ENCODE measurements at regions not wholly inside any gene's neighbourhood (a gene's known extent, or its start where the extent isn't known, plus 50 kb on each side); places are given as distances from the start of the nearest gene placed in this dataset.
"Not testable (repeated sequence)": the region's sequence is repeated elsewhere in the genome, so short reads cannot be mapped to it uniquely, and the experiment has no call there.

DNA sequence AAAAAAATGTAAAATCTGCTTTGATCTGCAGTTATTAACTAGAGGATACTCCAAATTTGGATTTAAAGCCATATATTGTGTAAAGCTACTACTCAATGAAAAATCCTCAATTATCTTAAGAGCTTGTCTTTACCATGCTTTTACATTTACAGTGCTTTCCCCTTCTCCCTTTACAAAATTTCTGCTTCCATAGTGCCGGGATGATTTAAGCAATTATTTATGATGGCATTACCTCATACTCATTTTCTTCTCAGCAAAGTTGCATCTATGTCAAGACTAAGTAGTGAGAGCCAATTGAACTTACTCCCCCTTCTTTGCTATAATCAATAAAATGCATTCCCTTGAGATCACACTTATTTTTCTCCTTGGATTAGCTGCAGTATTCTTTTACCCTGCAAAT lies 505.4 kb upstream of the AGA start:
- DNase-seq (ENCODE audit: low read depth, low spot score): no peak

DNA sequence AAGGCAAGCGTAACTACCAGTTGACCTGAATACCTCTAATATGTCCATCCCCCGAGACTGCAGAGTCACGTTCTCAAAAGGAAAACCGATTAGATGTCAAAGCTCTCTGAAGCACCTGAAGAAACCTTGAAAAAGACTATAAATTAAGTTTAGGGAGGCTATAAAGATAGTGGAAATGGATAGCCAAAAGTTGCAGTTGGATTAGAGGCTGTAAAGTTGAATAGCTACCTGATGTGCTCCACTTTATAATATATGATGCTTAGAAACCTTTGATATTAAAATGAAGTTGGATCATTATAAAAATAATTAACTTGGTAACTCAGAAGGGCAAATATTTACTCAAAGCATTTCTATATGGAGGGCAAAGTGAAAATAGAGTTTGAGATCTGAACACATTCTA lies 506.6 kb upstream of the AGA start:
- no peak for DNase-seq (ENCODE audit: low read depth, low spot score)

DNA sequence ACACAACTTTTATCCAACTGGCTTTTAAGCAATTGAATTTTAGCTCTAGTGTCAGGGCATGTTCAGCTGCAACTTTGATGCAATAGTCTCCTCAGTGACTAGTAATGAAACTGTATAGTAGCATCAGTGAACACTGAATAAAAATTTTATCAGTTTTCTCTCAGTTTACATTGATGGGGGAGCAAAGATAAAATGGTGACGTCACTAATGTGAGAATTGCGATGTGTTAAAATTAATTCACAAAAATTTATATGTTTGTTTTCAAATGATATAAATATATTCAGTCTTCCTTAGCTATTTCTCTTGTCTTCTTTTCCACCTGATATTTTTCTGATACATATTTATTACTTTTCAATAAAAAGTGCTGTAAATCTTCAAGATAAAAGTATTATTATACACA lies 508.8 kb upstream of the AGA start:
- no peak for DNase-seq (ENCODE audit: low read depth, low spot score)

DNA sequence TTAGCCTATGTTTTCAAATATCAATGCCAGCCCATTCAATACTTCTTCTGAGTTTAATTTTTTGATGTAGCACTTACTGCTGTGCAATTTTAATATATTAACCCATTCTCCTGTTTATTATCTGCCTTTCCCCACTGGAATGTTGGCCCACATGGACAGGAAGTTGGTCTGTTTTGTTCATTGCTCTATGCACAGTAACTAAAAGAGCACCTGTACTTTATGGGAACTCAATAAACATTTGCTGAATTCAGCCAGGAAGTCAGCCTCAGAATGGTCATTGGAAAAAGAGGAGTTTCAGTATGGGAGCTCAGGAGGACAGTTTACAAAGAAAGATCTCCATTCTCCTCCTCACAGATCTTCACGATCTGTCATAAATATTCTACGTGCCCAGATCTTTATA lies 510.5 kb upstream of the AGA start:
- no peak for DNase-seq (ENCODE audit: low read depth, low spot score)

DNA sequence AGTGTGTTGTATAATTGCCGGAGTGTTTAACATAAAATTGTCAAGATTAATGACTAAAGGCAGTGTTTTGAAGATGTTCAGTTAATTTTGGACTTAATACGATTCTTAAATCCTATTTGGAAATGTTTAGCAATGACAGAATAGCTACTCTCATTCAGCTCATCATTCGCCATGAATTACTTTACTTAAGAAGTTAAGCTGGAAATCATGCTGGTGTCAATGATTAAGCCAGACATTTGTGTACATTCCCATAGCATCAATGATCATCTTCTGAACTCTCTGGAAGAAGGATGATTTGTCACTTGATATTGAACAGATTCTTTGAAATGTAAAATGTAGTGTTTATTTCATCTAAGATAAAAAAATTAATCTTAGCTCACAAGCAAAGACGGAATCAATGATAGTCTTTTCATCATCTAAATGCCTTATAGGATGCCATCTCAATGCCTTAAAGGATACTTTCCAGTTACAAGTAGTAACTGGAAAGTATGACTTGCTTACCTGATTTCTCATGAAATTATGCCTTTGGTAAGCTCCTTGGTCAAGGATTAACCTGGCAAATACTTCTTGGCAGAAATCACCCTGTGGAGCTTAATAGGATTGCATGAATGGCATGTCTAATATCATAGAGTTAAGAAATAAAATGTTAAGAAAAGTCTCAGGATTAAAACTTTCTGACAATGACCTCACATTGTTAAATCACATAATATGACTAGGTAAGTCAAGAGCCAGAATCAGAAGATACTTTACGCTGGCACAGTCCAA lies 515.5 kb upstream of the AGA start:
- no peak for DNase-seq (ENCODE audit: low read depth, low spot score)

DNA sequence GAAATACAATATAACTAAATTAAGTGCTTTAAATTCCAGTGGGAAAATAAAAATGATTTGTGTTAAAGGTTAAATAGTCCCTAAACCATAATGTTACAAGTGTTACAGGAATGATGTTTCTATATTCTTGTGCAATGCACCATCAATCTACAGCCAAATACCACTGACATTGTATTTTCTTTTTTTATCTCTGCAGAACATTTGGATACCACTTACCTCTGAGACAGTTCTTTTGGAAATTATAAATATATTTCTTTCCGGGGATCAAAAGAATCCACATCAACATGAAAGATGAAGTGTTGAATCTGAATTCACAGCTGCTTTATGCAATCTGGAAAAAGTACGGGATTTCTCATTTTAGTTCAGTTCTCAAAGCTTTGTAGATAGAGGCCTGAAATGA lies 518.3 kb upstream of the AGA start:
- no peak for DNase-seq (ENCODE audit: low read depth, low spot score)

DNA sequence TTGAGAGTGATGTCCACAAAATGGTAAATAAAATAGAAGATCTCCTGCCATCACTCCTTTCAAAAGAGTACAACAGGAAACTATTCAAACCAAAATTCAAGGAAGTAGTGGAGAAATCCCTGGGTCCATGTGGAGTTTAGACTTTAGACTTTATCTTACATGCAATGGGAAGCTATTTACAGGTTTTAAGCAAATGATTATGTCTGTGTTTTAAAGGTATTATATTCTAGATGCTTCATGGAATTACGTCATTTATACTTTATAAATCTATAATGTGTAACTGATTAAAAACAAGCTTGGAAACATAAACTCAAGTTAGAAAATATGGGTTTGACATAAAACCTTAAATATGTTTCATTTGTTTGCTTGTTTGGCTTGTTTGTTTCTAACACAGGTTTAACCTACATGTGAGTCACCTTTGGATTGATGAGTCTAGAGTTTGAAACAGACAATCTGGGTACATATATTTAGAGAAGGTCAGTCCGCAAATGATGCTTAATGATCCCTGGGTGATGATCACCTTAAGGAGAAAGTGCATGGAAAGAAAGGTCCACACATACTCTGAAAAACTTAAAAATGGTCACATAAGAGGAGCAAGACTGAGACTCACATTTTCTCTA lies 519.6 kb upstream of the AGA start:
- DNase-seq (ENCODE audit: low read depth, low spot score): no peak

DNA sequence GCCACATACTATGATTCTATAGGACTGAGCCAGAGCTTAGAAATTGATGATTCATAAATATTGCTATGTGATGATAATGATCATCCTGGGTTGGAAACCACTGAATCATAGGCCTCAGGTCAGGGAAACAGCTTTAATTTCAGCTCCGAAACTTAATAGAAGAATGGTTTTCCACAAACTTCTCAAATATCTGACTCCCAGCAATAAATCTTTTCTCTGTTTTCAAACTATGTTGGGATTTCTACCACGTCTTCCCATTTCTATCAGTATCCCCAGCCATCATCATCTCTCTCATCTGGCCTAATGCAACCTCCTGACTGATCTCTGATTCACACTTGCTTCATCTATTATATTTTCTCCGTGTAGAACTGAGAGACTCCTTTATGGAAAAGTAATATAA lies 521.8 kb upstream of the AGA start:
- DNase-seq (ENCODE audit: low read depth, low spot score): no peak

DNA sequence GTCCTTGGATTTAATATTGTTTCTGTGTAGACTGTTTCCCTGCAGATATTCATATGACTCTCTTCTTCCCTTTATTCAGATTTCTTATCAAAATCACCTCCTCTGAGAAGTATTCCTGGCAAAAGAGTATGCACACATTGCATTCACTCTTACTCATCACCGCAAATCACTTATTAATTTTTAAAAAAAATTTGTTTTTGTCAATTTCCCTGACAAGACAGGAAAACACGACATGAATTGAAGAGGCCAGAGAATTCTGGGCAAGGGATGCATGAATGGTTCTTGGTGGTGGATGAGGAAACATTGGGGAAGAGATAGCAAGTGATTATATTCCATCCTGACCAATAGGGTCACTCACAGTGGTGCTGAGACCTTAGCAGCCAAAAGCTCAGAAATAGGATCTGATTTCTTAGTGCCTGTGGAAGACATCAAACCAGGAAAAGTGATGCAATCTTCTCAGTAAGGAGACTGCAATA lies 522.5 kb upstream of the AGA start:
- no peak for DNase-seq (ENCODE audit: low read depth, low spot score)

DNA sequence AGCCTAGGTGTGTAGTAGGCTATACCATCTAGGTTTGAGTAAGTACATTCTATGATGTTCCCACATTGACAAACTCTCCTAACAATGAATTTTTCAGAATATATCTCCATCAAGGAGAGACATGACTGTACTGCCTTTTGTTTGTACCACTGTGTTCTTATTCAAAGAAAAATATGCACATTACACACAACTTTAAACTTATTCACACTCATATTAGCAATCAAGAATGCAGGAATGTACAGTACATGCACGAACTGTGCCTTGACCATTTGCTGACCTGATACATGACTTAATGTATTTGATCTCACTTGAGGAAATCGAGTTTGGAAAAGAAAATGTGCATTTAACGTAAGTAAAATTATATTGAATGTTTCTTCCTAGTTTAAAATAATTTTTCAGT lies 525.1 kb upstream of the AGA start:
- DNase-seq (ENCODE audit: low read depth, low spot score): no peak

DNA sequence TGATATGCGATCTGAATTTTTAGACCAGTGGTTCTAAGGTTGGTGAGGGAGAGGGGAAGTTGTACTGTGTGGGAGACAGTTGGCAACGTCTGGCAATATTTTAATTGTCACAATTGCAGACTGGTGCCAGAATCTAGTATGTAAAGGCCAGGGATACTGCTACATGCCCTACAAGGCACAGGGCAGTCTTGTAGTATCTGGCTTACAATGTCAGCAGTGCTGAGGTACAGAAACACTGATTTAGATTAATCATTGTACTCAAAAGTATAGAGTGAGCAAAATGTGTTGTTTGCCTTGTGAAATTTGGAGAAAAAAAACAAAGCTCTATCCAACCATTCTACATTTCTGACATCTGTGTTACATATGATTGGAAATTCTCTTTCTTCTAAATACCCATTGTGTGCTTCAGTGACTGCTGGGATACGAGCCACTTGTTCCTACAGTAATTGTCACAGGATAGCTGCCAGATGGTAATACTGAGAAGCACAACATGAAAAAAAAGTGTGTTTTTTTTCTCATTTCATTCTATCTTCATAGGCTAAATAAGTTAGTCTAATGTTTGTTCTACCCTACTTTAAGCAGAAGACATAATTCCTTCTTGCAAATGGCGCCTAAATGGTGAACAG lies 526.7 kb upstream of the AGA start:
- DNase-seq (ENCODE audit: low read depth, low spot score): no peak

DNA sequence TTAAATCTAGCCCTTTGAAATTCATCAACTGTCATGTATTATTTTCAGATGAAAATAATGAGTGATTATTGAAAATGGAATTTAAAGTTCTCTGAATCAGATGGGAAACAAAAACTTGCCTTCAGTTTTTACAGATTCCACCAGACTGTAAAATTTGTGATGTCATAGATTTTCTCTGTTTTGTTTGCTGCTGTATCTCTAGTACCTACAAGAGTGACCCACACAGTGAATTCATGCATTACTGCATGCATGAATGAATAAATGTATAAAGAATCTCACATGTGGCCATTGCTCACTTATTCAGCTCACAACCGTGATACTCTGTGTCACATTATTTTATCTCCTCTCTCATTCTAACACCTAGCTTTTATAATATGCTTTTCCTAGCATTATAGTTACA lies 532.2 kb upstream of the AGA start:
- DNase-seq (ENCODE audit: low read depth, low spot score): no peak

DNA sequence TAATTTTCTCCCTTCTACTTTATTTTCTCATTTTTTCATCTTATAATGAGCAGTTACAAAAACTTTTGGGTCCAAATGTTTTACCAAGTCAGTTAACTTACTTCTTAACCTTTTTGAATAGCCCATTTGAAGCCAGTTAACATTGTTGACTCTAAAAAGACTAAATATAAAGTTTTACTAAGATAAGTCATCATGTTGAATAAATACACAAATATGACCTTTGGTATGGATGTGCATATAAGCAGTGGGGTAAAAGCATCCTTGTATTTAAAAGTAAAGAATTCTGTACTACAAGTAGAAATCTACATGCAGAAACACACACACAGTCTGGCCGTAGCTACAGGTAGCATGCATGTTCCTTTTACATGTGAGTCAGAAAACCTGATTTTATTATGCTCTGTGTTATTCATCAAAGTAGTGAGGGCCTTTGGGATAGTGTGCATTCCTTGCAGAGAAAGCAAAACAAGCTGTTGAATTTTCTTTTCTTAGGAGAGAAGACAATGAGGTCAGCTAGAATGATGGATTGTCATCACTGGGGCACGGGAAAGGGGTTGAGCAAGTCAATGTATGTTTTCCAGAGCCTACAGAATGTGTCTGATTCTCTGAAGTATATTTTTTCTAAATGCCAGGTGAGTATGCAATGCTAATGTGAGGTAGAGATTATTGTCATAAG lies 533.2 kb upstream of the AGA start:
- DNase-seq (ENCODE audit: low read depth, low spot score): no peak

DNA sequence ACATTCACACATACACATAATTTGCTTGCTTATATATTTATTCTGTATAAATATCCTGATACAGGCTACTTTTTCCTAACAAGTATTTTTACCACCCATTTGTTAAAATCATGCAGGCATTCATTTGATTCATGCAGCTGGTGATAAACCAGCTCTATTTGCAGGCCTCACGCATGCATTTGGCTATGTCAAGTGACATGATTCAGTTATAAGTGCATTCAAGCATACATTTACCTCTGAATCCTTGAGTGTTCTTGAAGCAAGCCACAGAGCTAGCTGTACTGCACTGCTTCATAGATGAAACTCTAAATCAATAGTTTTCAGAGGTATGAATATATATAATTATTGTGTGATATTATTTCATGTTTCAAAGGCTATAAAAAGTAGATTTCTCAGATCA lies 544.0 kb upstream of the AGA start:
- no peak for DNase-seq (ENCODE audit: low read depth, low spot score)

DNA sequence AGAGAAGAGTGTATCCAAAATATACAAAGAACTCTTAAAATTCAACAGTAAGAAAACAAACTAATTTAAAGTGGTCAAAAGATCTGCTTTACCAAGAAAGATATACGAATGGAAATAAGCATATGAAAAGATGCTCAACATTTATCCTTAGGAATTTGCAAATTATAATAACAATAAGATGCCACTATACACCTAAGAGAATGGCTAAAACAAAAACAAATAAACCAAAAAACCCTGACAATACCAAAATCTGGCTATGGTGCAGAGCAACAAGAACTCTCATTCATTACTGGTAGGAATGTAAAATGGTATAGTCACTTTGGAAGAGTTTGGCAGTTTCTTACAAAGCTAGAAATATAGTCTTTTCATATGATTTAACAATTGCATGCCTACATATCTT lies 545.7 kb upstream of the AGA start:
- no peak for DNase-seq (ENCODE audit: low read depth, low spot score)

DNA sequence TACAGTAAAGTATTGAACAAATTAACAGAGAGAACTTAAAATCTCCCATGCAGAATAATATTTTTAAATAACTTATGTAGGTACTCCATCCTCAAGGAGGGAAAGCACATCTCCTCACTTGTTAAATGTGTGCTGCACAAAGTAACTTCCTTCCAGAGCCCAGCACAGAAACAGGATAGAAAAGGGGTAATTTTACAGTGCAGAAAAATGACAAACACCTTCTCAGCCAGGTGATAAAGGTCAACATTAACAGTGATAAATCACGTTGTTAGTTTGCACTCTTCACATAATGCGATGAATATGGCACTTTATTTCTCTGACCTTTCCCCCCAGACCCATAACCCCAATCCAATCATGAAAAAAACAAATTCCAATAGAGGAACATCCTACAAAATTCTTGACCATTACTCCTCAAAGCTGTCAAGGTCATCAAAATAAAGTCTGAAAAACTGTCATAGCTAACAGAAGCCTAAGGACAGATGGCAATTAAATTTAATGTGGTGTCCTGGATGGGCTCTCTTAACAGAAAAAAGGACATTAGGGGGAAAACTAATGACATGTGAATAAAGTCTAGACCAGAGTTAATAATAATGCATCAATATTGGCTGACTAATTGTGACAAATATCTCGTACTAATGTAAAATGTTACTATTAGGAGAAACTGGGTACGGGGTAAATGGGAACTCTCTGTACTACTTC lies 547.4 kb upstream of the AGA start:
- DNase-seq (ENCODE audit: low read depth, low spot score): no peak

DNA sequence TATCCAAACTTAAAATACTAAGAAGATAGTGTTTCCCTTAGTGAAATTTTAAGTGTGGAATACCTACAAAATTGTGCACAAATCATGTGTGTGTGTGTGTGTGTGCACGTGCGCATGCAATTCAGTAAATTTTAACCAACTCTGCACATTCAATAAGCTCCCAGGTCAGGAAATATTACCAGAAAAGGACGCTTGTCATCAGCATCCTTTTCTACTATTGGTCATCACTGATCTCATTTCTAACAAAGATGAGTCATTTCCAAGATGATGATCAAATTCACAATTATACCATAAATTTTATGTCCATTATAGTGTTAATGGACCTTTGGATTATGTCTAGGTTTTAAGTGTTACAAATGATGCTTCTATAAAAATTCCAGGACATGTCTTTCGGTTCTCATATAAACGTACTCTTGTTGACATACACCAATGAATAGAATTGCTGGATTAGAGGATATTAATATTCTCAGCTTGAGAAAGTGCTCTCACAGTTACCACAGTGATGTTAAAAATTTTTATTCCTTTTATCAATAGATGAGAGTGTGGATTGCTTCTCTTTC lies 560.9 kb upstream of the AGA start:
- DNase-seq (ENCODE audit: low read depth, low spot score): no peak

DNA sequence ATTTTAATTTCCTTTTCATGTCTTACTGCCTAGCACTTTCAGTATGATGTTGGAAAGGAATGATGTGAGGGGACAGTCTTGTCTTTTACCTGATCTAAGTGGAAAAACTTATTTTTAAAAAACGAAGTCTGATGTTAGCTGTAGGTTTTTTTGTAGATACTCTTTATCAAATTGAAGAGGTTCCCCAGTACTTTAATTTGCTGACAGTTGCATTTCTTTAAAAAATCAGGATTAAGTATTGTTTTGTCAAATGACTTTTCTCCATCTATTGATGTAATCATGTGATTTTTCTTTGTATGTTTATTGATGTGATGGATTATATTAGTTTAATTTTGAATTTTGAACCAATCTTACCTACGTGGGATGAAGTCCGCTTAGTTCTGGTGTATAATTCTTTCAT lies 568.4 kb upstream of the AGA start:
- no peak for DNase-seq (ENCODE audit: low read depth, low spot score)

DNA sequence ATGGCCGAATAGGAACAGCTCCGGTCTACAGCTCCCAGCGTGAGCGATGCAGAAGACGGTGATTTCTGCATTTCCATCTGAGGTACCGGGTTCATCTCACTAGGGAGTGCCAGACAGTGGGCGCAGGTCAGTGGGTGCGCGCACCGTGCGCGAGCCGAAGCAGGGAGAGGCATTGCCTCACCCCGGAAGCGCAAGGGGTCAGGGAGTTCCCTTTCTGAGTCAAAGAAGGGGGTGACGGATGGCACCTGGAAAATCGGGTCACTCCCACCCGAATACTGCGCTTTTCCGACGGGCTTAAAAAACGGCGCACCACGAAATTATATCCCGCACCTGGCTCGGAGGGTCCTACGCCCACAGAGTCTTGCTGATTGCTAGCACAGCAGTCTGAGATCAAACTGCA lies 572.8 kb upstream of the AGA start:
- not testable (repeated sequence) for DNase-seq (ENCODE audit: low read depth, low spot score)

DNA sequence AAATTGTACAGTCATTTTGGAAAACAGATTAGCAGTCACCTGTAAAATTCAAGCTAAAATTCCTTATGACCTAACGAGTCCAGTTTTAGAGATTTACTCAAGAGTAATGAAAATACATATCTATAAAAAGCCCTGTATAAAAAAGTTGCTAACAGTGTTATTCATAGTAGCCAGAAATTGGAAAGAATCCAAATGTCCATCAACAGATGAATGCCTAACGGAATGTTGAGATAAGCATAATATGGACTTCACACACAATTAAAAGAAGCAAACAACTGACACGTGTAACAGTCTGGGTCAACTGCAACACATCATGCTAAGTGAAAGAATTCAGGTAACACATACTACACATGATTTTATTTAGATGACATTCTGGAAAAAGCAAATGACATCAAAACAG lies 584.8 kb upstream of the AGA start:
- no peak for DNase-seq (ENCODE audit: low read depth, low spot score)

DNA sequence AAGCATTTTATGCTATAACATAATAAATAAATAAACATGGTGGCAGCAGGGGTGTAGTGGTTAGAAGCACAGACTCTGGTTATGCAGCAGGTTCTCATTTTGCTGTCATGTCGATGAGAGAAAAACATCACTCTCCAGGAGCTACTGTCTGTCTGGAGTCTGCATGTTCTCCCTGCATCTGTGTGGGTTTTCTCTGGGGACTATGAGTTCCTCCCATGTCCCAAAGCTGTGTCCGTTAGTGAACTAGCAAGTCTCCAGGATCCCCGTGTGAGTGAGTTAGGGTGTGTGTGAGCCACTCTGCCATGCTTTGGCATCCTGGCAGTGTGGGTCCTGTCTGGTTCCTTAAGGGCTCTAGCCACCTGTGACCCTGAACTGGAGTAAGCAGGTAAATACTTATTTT lies 585.6 kb upstream of the AGA start:
- DNase-seq (ENCODE audit: low read depth, low spot score): no peak

DNA sequence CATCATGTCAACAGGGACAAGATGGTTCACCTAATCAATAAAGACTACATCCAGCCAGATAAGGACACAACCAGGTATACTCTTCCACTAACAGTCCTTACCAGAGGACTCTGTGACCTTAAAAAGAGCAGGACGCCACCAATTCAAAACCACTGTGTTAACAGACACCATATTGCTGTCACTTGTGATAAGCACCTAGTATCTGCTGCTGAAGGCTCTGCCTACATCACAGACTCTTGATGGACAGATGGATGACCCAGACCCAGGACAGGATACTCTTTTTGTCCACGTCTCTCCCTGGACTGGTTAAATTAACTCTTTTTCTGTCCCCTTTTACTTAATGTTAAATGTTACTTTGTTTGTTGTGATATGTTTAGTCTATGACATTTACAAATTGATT lies 586.2 kb upstream of the AGA start:
- no peak for DNase-seq (ENCODE audit: low read depth, low spot score)
